ENCODE measurements at regions not wholly inside any gene's neighbourhood (a gene's known extent, or its start where the extent isn't known, plus 50 kb on each side); places are given as distances from the start of the nearest gene placed in this dataset.
"Not testable (repeated sequence)": the region's sequence is repeated elsewhere in the genome, so short reads cannot be mapped to it uniquely, and the experiment has no call there.

GRCh38 chr7:12493407-12493806, 77.1 kb upstream of the SCIN start:
- H3K4me3 Mint-ChIP-seq, result no peak overlapping the region
- H3K27ac Mint-ChIP-seq, result no peak overlapping the region
- no peaks in the 10 kb centered on the region for H3K9me3 Mint-ChIP-seq
- H3K36me3 Mint-ChIP-seq (ENCODE audit: low read depth), result no peaks in the 10 kb centered on the region
- intact Hi-C loops (cut with micrococcal nuclease), result loop anchor here (5.0 kb wide), 3 partner anchors 36 to 1066 kb away; no protein-coding TSS in a partner anchor
- H3K4me1 Mint-ChIP-seq (ENCODE audit: low read depth), result no peaks in the 10 kb centered on the region
- H3K27me3 Mint-ChIP-seq, result no peaks in the 10 kb centered on the region

- Mint-ChIP-seq H3K4me1 (ENCODE audit: low read depth) (no peaks in the 10 kb centered on the region), H3K4me3 (no peak overlapping the region), H3K9me3 (no peaks in the 10 kb centered on the region), H3K27me3 (no peaks in the 10 kb centered on the region), H3K36me3 (ENCODE audit: low read depth) (no peaks in the 10 kb centered on the region), H3K27ac (no peak overlapping the region)
- intact Hi-C loops (cut with micrococcal nuclease), result loop anchor here (5.0 kb wide), 3 partner anchors 37 to 1067 kb away; no protein-coding TSS in a partner anchor
Observed at GRCh38 chr7:12493863-12494686, 76.4 kb upstream of the SCIN start.

GRCh38 chr7:12494687-12495024, 75.9 kb upstream of the SCIN start:
- Mint-ChIP-seq H3K27ac (no peak overlapping the region), H3K4me3 (no peak overlapping the region), H3K4me1 (ENCODE audit: low read depth) (no peaks in the 10 kb centered on the region), H3K36me3 (ENCODE audit: low read depth) (no peaks in the 10 kb centered on the region), H3K9me3 (no peaks in the 10 kb centered on the region), H3K27me3 (no peaks in the 10 kb centered on the region)
- intact Hi-C loops (cut with micrococcal nuclease), result loop anchor here (5.0 kb wide), 4 partner anchors 37 to 1067 kb away; no protein-coding TSS in a partner anchor

- intact Hi-C loops (cut with micrococcal nuclease), result loop anchor here (5.0 kb wide), 1 partner anchor 110 kb away; no protein-coding TSS in a partner anchor
- H3K9me3 Mint-ChIP-seq; H3K4me1 Mint-ChIP-seq (ENCODE audit: low read depth); H3K27me3 Mint-ChIP-seq; H3K36me3 Mint-ChIP-seq (ENCODE audit: low read depth); H3K4me3 Mint-ChIP-seq; H3K27ac Mint-ChIP-seq: not testable (repeated sequence)
Observed at GRCh38 chr7:12496901-12497674, 73.4 kb upstream of the SCIN start.

- Mint-ChIP-seq H3K4me1 (ENCODE audit: low read depth) (no peaks in the 10 kb centered on the region), H3K4me3 (no peak overlapping the region), H3K36me3 (ENCODE audit: low read depth) (no peaks in the 10 kb centered on the region), H3K27ac (no peak overlapping the region), H3K27me3 (no peaks in the 10 kb centered on the region), H3K9me3 (no peaks in the 10 kb centered on the region)
- intact Hi-C loops (cut with micrococcal nuclease), result no loop called here
Observed at GRCh38 chr7:12504149-12504548, 66.4 kb upstream of the SCIN start.

GRCh38 chr7:12508005-12508404, 62.5 kb upstream of the SCIN start:
- Mint-ChIP-seq H3K36me3 (ENCODE audit: low read depth) (no peaks in the 10 kb centered on the region), H3K27ac (no peak overlapping the region), H3K9me3 (no peaks in the 10 kb centered on the region), H3K4me1 (ENCODE audit: low read depth) (no peaks in the 10 kb centered on the region), H3K27me3 (no peaks in the 10 kb centered on the region), H3K4me3 (no peak overlapping the region)
- intact Hi-C loops (cut with micrococcal nuclease), result no loop called here

- no peaks in the 10 kb centered on the region for H3K9me3 Mint-ChIP-seq
- no peak overlapping the region for H3K4me3 Mint-ChIP-seq
- intact Hi-C loops (cut with micrococcal nuclease), result no loop called here
- H3K4me1 Mint-ChIP-seq (ENCODE audit: low read depth), result no peaks in the 10 kb centered on the region
- no peaks in the 10 kb centered on the region for H3K36me3 Mint-ChIP-seq (ENCODE audit: low read depth)
- no peak overlapping the region for H3K27ac Mint-ChIP-seq
- no peaks in the 10 kb centered on the region for H3K27me3 Mint-ChIP-seq
Observed at GRCh38 chr7:12508554-12508953, 62.0 kb upstream of the SCIN start.

- Mint-ChIP-seq H3K36me3 (ENCODE audit: low read depth) (no peaks in the 10 kb centered on the region), H3K4me1 (ENCODE audit: low read depth) (no peaks in the 10 kb centered on the region), H3K27ac (no peak overlapping the region), H3K27me3 (peaks cover 2% of the 10 kb centered on the region), H3K4me3 (no peak overlapping the region), H3K9me3 (peaks cover 38% of the 10 kb centered on the region)
- intact Hi-C loops (cut with micrococcal nuclease), result no loop called here
Observed at GRCh38 chr7:12517451-12517850, 53.1 kb upstream of the SCIN start.

GRCh38 chr7:12518920-12519681, 51.4 kb upstream of the SCIN start:
- Mint-ChIP-seq H3K4me3 (no peak overlapping the region), H3K27ac (no peak overlapping the region), H3K27me3 (peaks cover 2% of the 10 kb centered on the region), H3K9me3 (peaks cover 37% of the 10 kb centered on the region), H3K36me3 (ENCODE audit: low read depth) (no peaks in the 10 kb centered on the region), H3K4me1 (ENCODE audit: low read depth) (no peaks in the 10 kb centered on the region)
- intact Hi-C loops (cut with micrococcal nuclease), result no loop called here

GRCh38 chr7:12519682-12520009, 50.9 kb upstream of the SCIN start:
- Mint-ChIP-seq H3K9me3 (peaks cover 32% of the 10 kb centered on the region), H3K27me3 (peaks cover 2% of the 10 kb centered on the region), H3K27ac (no peak overlapping the region), H3K36me3 (ENCODE audit: low read depth) (no peaks in the 10 kb centered on the region), H3K4me1 (ENCODE audit: low read depth) (no peaks in the 10 kb centered on the region), H3K4me3 (no peak overlapping the region)
- intact Hi-C loops (cut with micrococcal nuclease), result loop anchor here (5.0 kb wide), 1 partner anchor 743 kb away; no protein-coding TSS in a partner anchor

All from dendritic cell treated with granulocyte-macrophage colony-stimulating factor and Interleukin-4, amounts not matched to agents 40 ng/mL and 50 ng/mL, for 4 days (primary cell).